ENCODE measurements at regions not wholly inside any gene's neighbourhood (a gene's known extent, or its start where the extent isn't known, plus 50 kb on each side); places are given as distances from the start of the nearest gene placed in this dataset.

DNA sequence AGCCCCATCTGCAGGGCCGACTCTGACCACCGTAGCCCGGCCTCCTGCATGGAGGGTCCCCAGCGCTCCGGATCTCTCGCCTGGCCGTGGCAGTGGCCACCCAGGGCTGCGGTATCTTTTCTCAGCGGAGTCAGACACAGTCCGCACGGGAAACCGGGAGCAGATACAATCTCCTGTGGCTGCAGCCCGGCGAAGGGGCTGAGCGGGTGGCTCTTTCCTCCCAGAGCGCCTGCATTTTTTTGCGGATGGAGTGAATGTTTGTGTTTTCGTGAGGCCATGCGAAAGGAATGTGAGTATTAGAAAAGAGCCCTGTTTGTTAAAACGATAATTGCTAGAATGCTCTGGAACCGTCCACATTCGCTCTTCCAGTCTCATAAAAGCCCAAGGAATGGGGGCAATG lies 53.4 kb upstream of the PTCH1 start:
- TF ChIP-seq, protein P1, sequence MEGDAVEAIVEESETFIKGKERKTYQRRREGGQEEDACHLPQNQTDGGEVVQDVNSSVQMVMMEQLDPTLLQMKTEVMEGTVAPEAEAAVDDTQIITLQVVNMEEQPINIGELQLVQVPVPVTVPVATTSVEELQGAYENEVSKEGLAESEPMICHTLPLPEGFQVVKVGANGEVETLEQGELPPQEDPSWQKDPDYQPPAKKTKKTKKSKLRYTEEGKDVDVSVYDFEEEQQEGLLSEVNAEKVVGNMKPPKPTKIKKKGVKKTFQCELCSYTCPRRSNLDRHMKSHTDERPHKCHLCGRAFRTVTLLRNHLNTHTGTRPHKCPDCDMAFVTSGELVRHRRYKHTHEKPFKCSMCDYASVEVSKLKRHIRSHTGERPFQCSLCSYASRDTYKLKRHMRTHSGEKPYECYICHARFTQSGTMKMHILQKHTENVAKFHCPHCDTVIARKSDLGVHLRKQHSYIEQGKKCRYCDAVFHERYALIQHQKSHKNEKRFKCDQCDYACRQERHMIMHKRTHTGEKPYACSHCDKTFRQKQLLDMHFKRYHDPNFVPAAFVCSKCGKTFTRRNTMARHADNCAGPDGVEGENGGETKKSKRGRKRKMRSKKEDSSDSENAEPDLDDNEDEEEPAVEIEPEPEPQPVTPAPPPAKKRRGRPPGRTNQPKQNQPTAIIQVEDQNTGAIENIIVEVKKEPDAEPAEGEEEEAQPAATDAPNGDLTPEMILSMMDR (IDR thresholded peaks at IDR 0.05) = no peak
- TF ChIP-seq POLR2A (IDR thresholded peaks at IDR 0.05) = no peak
